Sigmoid colon (tissue), 4 donors: ENCODE measurements at regions not wholly inside any gene's neighbourhood (a gene's known extent, or its start where the extent isn't known, plus 50 kb on each side); places are given as distances from the start of the nearest gene placed in this dataset.

Experiments
- POLR2AphosphoS5 ChIP-seq, 4 donors: sonication (generic); formaldehyde crosslinking; IDR thresholded peaks; one replicate each; pipeline ENCODE4 v1.6.1; 2017; ENCODE audit warnings: antibody characterized with exemption in 4 of 4
- TF ChIP-seq, protein P1 (sequence below), 4 experiments: fragments of 450-650 bp in 3 of 4; fragments of 200-600 bp in 1 of 4; IDR thresholded peaks; one replicate each; pipeline ENCODE4 v1.5.1; 2016 to 2019; ENCODE audit warnings: antibody characterized with exemption in 4 of 4, mild to moderate bottlenecking in 3 of 4, moderate library complexity in 2 of 4

DNA sequence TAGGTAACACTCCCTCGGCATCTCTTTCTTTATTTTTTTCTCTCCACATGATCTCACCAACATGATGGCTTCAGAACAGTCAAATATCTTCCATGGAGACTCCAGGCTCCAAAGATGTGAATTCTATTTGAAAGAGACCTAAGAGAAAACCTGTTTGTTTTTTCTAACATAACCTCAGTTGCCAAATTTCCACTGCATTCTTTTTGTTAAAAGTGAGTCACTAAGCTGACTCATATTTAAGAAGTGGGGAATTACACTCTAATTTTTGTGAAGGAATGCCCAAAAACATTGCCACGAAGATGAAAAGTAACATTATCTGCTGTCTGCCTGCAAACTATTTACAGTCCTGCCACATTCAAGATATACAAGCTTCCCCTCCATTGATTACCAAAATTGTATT is 1337.6 kb downstream of the LRFN5 start:
- no peak for TF ChIP-seq POLR2AphosphoS5 (IDR thresholded peaks at IDR 0.05)
- TF ChIP-seq, protein P1, sequence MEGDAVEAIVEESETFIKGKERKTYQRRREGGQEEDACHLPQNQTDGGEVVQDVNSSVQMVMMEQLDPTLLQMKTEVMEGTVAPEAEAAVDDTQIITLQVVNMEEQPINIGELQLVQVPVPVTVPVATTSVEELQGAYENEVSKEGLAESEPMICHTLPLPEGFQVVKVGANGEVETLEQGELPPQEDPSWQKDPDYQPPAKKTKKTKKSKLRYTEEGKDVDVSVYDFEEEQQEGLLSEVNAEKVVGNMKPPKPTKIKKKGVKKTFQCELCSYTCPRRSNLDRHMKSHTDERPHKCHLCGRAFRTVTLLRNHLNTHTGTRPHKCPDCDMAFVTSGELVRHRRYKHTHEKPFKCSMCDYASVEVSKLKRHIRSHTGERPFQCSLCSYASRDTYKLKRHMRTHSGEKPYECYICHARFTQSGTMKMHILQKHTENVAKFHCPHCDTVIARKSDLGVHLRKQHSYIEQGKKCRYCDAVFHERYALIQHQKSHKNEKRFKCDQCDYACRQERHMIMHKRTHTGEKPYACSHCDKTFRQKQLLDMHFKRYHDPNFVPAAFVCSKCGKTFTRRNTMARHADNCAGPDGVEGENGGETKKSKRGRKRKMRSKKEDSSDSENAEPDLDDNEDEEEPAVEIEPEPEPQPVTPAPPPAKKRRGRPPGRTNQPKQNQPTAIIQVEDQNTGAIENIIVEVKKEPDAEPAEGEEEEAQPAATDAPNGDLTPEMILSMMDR (IDR thresholded peaks at IDR 0.05), result no peak
